GM10248 (cell line): ENCODE measurements at regions not wholly inside any gene's neighbourhood (a gene's known extent, or its start where the extent isn't known, plus 50 kb on each side); places are given as distances from the start of the nearest gene placed in this dataset.

ENCODE experiments used
- CTCF ChIA-PET: fragments of 300-600 bp; sonication (Branson Sonifier 250); formaldehyde crosslinking; extraction: SDS; loops from one replicate; lab custom pipeline; 2021; ENCODE audit warnings: antibody characterized with exemption; lab: Yijun Ruan, JAX
- POLR2A ChIA-PET: fragments of 350-650 bp; sonication (Branson Sonifier 250); formaldehyde crosslinking; extraction: SDS; loops from one replicate; lab custom pipeline; 2020; ENCODE audit warnings: antibody characterized with exemption; lab: Yijun Ruan, JAX
- DNase-seq: peaks from one replicate; pipeline ENCODE4 v3.0.0; 2012; ENCODE audit errors: extremely low spot score
- CTCF ChIP-seq: IDR thresholded peaks from 2 replicates; pipeline ENCODE4 v1.5.1; 2012; ENCODE audit warnings: mild to moderate bottlenecking, low read depth; ENCODE audit errors: extremely low read depth, missing control alignments, control extremely low read depth

GRCh38 chr5:40364441-40364840 lies 315.3 kb upstream of the PTGER4 start:
- no peak for DNase-seq
- CTCF ChIA-PET: no interaction called here
- TF ChIP-seq CTCF: no peak
- POLR2A ChIA-PET: no interaction called here

GRCh38 chr5:40361378-40361777 lies 318.3 kb upstream of the PTGER4 start:
- no peak for TF ChIP-seq CTCF
- POLR2A ChIA-PET: no interaction called here

GRCh38 chr5:40360685-40361084 lies 319.0 kb upstream of the PTGER4 start:
- ChIA-PET POLR2A (no interaction called here), CTCF (no interaction called here)
- no peak for DNase-seq
- TF ChIP-seq CTCF: no peak

More at GRCh38 chr5:40361378-40361777, 318.3 kb upstream of the PTGER4 start:
- CTCF ChIA-PET: no interaction called here
- DNase-seq: no peak

- CTCF ChIA-PET: no interaction called here
- no peak for DNase-seq
Measured at GRCh38 chr5:40359832-40360231, 319.9 kb upstream of the PTGER4 start.

GRCh38 chr5:40359093-40359492 lies 320.6 kb upstream of the PTGER4 start:
- POLR2A ChIA-PET: no interaction called here
- TF ChIP-seq CTCF: no peak
- CTCF ChIA-PET: no interaction called here
- DNase-seq: no peak

More at GRCh38 chr5:40359832-40360231, 319.9 kb upstream of the PTGER4 start:
- POLR2A ChIA-PET: no interaction called here
- no peak for TF ChIP-seq CTCF

- TF ChIP-seq CTCF: no peak
- DNase-seq: no peak
- ChIA-PET CTCF (no interaction called here), POLR2A (no interaction called here)
Measured at GRCh38 chr5:40356248-40356647, 323.5 kb upstream of the PTGER4 start.

GRCh38 chr5:40355846-40356245 lies 323.9 kb upstream of the PTGER4 start:
- ChIA-PET CTCF (no interaction called here), POLR2A (no interaction called here)
- DNase-seq: no peak
- no peak for TF ChIP-seq CTCF
